GM23338 (cell line): ENCODE measurements at regions not wholly inside any gene's neighbourhood (a gene's known extent, or its start where the extent isn't known, plus 50 kb on each side); places are given as distances from the start of the nearest gene placed in this dataset.

Experiments used
- ATAC-seq: fragments of 200-7000 bp; cut with Tn5 transposase; 3 replicates; pipeline ENCODE4 v1.9.1; 2020
- DNase-seq: peaks from one replicate; pipeline ENCODE4 v3.0.0-alpha.2; 2015; ENCODE audit warnings: low spot score
- H2AFZ ChIP-seq: fragments of 200-600 bp; sonication (generic); 2 replicates; pipeline ENCODE4 v1.8.0; 2016; ENCODE audit warnings: antibody characterized with exemption, mild to moderate bottlenecking, moderate library complexity
- H3F3A ChIP-seq: fragments of 200-600 bp; sonication (generic); replicated peaks from 2 replicates; pipeline ENCODE4 v1.8.0; 2017; ENCODE audit warnings: antibody characterized with exemption, mixed run types, low read depth
- H3K27ac ChIP-seq: fragments of 200-600 bp; sonication (generic); 2 replicates; pipeline ENCODE4 v1.6.1; 2016; ENCODE audit warnings: low read depth
- H3K27me3 ChIP-seq: fragments of 200-600 bp; sonication (generic); 2 replicates; pipeline ENCODE4 v1.8.0; 2016; ENCODE audit warnings: mild to moderate bottlenecking, mixed run types, moderate library complexity; ENCODE audit not compliant: insufficient read depth
- H3K36me3 ChIP-seq: fragments of 200-600 bp; sonication (generic); 2 replicates; pipeline ENCODE4 v1.8.0; 2016; ENCODE audit warnings: mild to moderate bottlenecking; ENCODE audit not compliant: insufficient read depth
- H3K4me1 ChIP-seq: fragments of 200-600 bp; sonication (generic); 2 replicates; pipeline ENCODE4 v1.8.0; 2016; ENCODE audit warnings: mild to moderate bottlenecking, moderate library complexity; ENCODE audit not compliant: insufficient read depth
- H3K4me2 ChIP-seq: fragments of 200-600 bp; sonication (generic); 2 replicates; pipeline ENCODE4 v1.7.1; 2017; ENCODE audit warnings: mixed run types
- H3K4me3 ChIP-seq: fragments of 200-600 bp; sonication (generic); 2 replicates; pipeline ENCODE4 v1.6.1; 2016; ENCODE audit warnings: mixed run types
- H3K79me2 ChIP-seq: fragments of 200-600 bp; sonication (generic); replicated peaks from 2 replicates; pipeline ENCODE4 v1.8.0; 2017; ENCODE audit warnings: mild to moderate bottlenecking; ENCODE audit not compliant: insufficient read depth
- H3K9me2 ChIP-seq: fragments of 200-600 bp; sonication (generic); 2 replicates; pipeline ENCODE4 v1.8.0; 2017; ENCODE audit not compliant: insufficient read depth
- H4K20me1 ChIP-seq: fragments of 200-600 bp; sonication (generic); replicated peaks from 2 replicates; pipeline ENCODE4 v1.8.0; 2017; ENCODE audit warnings: mild to moderate bottlenecking; ENCODE audit not compliant: insufficient read depth
- H3K27ac Mint-ChIP-seq: 2 replicates; pipeline ENCODE4 v1.8.0; 2020; ENCODE audit warnings: inconsistent platforms, mild to moderate bottlenecking, moderate library complexity, mixed read lengths
- H3K27me3 Mint-ChIP-seq: 3 replicates; pipeline ENCODE4 v1.8.0; 2022; ENCODE audit warnings: low read depth, mild to moderate bottlenecking, moderate library complexity, mixed read lengths, inconsistent platforms; ENCODE audit not compliant: insufficient read depth, poor library complexity
- H3K36me3 Mint-ChIP-seq: 3 replicates; pipeline ENCODE4 v1.8.0; 2021; ENCODE audit warnings: low read depth, mild to moderate bottlenecking, inconsistent platforms, moderate library complexity, mixed read lengths
- H3K4me1 Mint-ChIP-seq: 3 replicates; pipeline ENCODE4 v1.8.0; 2020; ENCODE audit warnings: mild to moderate bottlenecking, inconsistent platforms, mixed read lengths
- H3K4me3 Mint-ChIP-seq: 3 replicates; pipeline ENCODE4 v1.8.0; 2021; ENCODE audit warnings: moderate library complexity, mild to moderate bottlenecking, inconsistent platforms, mixed read lengths
- H3K9me3 Mint-ChIP-seq: 3 replicates; pipeline ENCODE4 v1.8.0; 2020; ENCODE audit warnings: moderate library complexity, mild to moderate bottlenecking, inconsistent platforms, mixed read lengths
- CREB1 ChIP-seq: fragments of 250-450 bp; sonication (Bioruptor Pico); IDR thresholded peaks from 2 replicates; pipeline ENCODE4 v1.5.0; 2020; ENCODE audit warnings: low read depth, mild to moderate bottlenecking, moderate library complexity
- CTCF ChIP-seq, 2 experiments: fragments of 200-600 bp in 1 of 2; sonication (generic) in 1 of 2; conservative IDR thresholded peaks; 2 replicates each; pipeline versions ENCODE4 v1.5.1 to v1.6.1; 2016 to 2017; ENCODE audit warnings: antibody characterized with exemption in 2 of 2, low read depth in 2 of 2, mild to moderate bottlenecking in 2 of 2, moderate library complexity in 1 of 2
- ETS1 ChIP-seq: IDR thresholded peaks from 2 replicates; pipeline ENCODE4 v1.6.1; 2016; ENCODE audit warnings: antibody characterized with exemption
- EZH2 ChIP-seq: fragments of 200-600 bp; sonication (generic); IDR thresholded peaks from one replicate; pipeline ENCODE4 v1.8.0; 2017; ENCODE audit warnings: antibody characterized with exemption, mild to moderate bottlenecking, low read depth; ENCODE audit not compliant: unreplicated experiment
- EZH2phosphoT487 ChIP-seq: fragments of 200-600 bp; sonication (generic); IDR thresholded peaks from one replicate; pipeline ENCODE4 v1.8.1; 2018; ENCODE audit warnings: antibody characterized with exemption; ENCODE audit not compliant: unreplicated experiment
- JUNB ChIP-seq: IDR thresholded peaks from one replicate; pipeline ENCODE4 v1.6.1; 2016; ENCODE audit warnings: antibody characterized with exemption; ENCODE audit not compliant: unreplicated experiment
- NANOG ChIP-seq: IDR thresholded peaks from 2 replicates; pipeline ENCODE4 v1.6.1; 2016; ENCODE audit warnings: antibody characterized with exemption, borderline replicate concordance
- STAT1 ChIP-seq: IDR thresholded peaks from one replicate; pipeline ENCODE4 v1.6.1; 2016; ENCODE audit warnings: antibody characterized with exemption; ENCODE audit not compliant: unreplicated experiment
- ZNF331 ChIP-seq: fragments of 250-450 bp; sonication (Bioruptor Pico); IDR thresholded peaks from 2 replicates; pipeline ENCODE4 v1.5.0; 2020; ENCODE audit warnings: low read depth, mild to moderate bottlenecking, moderate library complexity
- ZNF462 ChIP-seq: fragments of 250-450 bp; sonication (Bioruptor Pico); IDR thresholded peaks from 2 replicates; pipeline ENCODE4 v1.5.0; 2020; ENCODE audit warnings: mild to moderate bottlenecking, moderate library complexity

GRCh38 chr14:98963610-98964009 lies 308.4 kb downstream of the BCL11B start:
- no peak overlapping the region for H3K4me3 ChIP-seq
- H3K4me1 ChIP-seq = no peaks in the 10 kb centered on the region
- H3K27ac ChIP-seq = no peak overlapping the region
- H3K27ac Mint-ChIP-seq = no peak overlapping the region
- ATAC-seq (no peak), DNase-seq (no peak)
- no peaks in the 10 kb centered on the region for H3K36me3 ChIP-seq
- H3K4me3 Mint-ChIP-seq = no peak overlapping the region
- H3K4me1 Mint-ChIP-seq = peaks cover 11% of the 10 kb centered on the region
- no peaks in the 10 kb centered on the region for H3K79me2 ChIP-seq
- no peak overlapping the region for H2AFZ ChIP-seq
- no peaks in the 10 kb centered on the region for H4K20me1 ChIP-seq
- H3K36me3 Mint-ChIP-seq = no peaks in the 10 kb centered on the region
- no peaks in the 10 kb centered on the region for H3K9me3 Mint-ChIP-seq
- H3K27me3 ChIP-seq = no peaks in the 10 kb centered on the region
- peaks cover 7% of the 10 kb centered on the region for H3K27me3 Mint-ChIP-seq
- 0 out of 2 replicates have a peak, but pooled peaks cover 3% of the 10 kb centered on the region for H3K9me2 ChIP-seq
- H3K4me2 ChIP-seq = no peak overlapping the region
- H3F3A ChIP-seq = no peaks in the 10 kb centered on the region
- TF ChIP-seq STAT1 (no peak), ZNF462 (CRISPR knock-in tag) (no peak), JUNB (no peak), EZH2phosphoT487 (no peak), CREB1 (CRISPR knock-in tag) (no peak), NANOG (no peak), ZNF331 (CRISPR knock-in tag) (no peak), CTCF (conservative IDR thresholded peaks at IDR 0.05; ENCODE audit: low read depth in 2 of 2) (no peak), EZH2 (no peak), ETS1 (no peak)
